Peyer's patch (tissue), 4 donors: ENCODE measurements at regions not wholly inside any gene's neighbourhood (a gene's known extent, or its start where the extent isn't known, plus 50 kb on each side); places are given as distances from the start of the nearest gene placed in this dataset.

Source experiments
- DNase-seq, 3 donors: peaks; one replicate each; pipeline ENCODE4 v3.0.0-alpha.2; 2017 to 2019
- H3K27ac ChIP-seq, 4 donors: fragments of 200-600 bp; sonication (generic); one replicate each; pipeline ENCODE4 v1.5.1; 2016 to 2019
- H3K27me3 ChIP-seq, 2 donors: fragments of 200-600 bp; sonication (generic); one replicate each; pipeline ENCODE4 v1.5.1; 2019
- H3K36me3 ChIP-seq, 3 donors: fragments of 200-600 bp; sonication (generic); one replicate each; pipeline ENCODE4 v1.5.1; 2016 to 2019
- H3K4me1 ChIP-seq, 4 donors: fragments of 200-600 bp; sonication (generic); one replicate each; pipeline ENCODE4 v1.5.1; 2016 to 2019
- H3K4me3 ChIP-seq, 4 donors: fragments of 200-600 bp; sonication (generic); 1 replicate in 3 of 4; 2 replicates in 1 of 4; pipeline ENCODE4 v1.5.1; 2016 to 2019; ENCODE audit warnings: mild to moderate bottlenecking in 1 of 4
- H3K9me3 ChIP-seq, 4 donors: fragments of 200-600 bp; sonication (generic); one replicate each; pipeline ENCODE4 v1.5.1; 2016 to 2019; ENCODE audit warnings: mild to moderate bottlenecking in 1 of 4
- POLR2A ChIP-seq, 2 donors: fragments of 450-650 bp; IDR thresholded peaks; one replicate each; pipeline ENCODE4 v1.5.1; 2017; ENCODE audit warnings: antibody characterized with exemption in 2 of 2, mild to moderate bottlenecking in 2 of 2, moderate library complexity in 2 of 2
- TF ChIP-seq, protein P1 (sequence below), 6 experiments: fragments of 450-650 bp in 4 of 6; fragments of 200-600 bp in 2 of 6; sonication (generic) in 1 of 6; IDR thresholded peaks; one replicate each; pipeline ENCODE4 v1.5.1; 2017 to 2019; ENCODE audit warnings: antibody characterized with exemption in 6 of 6, mild to moderate bottlenecking in 3 of 6, moderate library complexity in 1 of 6

- Histone ChIP-seq H3K9me3 (no peaks in the 10 kb centered on the region), H3K4me3 (no peak overlapping the region), H3K27me3 (no peaks in the 10 kb centered on the region), H3K27ac (no peak overlapping the region), H3K36me3 (no peaks in the 10 kb centered on the region), H3K4me1 (no peaks in the 10 kb centered on the region)
- TF ChIP-seq POLR2A (IDR thresholded peaks at IDR 0.05), result no peak
- TF ChIP-seq, protein P1, sequence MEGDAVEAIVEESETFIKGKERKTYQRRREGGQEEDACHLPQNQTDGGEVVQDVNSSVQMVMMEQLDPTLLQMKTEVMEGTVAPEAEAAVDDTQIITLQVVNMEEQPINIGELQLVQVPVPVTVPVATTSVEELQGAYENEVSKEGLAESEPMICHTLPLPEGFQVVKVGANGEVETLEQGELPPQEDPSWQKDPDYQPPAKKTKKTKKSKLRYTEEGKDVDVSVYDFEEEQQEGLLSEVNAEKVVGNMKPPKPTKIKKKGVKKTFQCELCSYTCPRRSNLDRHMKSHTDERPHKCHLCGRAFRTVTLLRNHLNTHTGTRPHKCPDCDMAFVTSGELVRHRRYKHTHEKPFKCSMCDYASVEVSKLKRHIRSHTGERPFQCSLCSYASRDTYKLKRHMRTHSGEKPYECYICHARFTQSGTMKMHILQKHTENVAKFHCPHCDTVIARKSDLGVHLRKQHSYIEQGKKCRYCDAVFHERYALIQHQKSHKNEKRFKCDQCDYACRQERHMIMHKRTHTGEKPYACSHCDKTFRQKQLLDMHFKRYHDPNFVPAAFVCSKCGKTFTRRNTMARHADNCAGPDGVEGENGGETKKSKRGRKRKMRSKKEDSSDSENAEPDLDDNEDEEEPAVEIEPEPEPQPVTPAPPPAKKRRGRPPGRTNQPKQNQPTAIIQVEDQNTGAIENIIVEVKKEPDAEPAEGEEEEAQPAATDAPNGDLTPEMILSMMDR (IDR thresholded peaks at IDR 0.05), result no peak
- no peak for DNase-seq
Observed at GRCh38 chr2:22347306-22347705, 1037.7 kb upstream of the KLHL29 start.

DNA sequence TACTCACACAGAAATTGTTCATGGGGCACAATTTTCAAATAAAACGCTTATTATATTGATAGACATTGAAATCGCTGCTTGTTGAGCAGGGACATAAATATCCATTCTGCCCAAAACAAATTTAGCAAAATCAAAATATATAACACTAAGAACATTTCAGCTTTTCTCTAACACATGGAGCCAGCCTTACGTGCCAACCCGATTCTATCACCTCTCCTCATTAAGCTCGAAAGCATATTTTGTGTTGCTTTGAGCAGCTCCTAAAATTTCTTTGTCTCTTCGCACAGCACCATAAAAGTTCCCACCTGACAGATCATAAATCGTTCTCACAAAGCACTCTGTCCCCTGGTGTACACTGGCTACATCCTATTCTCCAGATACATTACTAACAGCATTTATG is 1034.4 kb upstream of the KLHL29 start:
- TF ChIP-seq, protein P1 (IDR thresholded peaks at IDR 0.05), result no peak
- TF ChIP-seq POLR2A (IDR thresholded peaks at IDR 0.05), result no peak
- no peaks in the 10 kb centered on the region for H3K27me3 ChIP-seq
- DNase-seq, result no peak
- H3K9me3 ChIP-seq, result no peaks in the 10 kb centered on the region
- no peaks in the 10 kb centered on the region for H3K4me1 ChIP-seq
- no peak overlapping the region for H3K27ac ChIP-seq
- no peak overlapping the region for H3K4me3 ChIP-seq
- H3K36me3 ChIP-seq, result no peaks in the 10 kb centered on the region

DNA sequence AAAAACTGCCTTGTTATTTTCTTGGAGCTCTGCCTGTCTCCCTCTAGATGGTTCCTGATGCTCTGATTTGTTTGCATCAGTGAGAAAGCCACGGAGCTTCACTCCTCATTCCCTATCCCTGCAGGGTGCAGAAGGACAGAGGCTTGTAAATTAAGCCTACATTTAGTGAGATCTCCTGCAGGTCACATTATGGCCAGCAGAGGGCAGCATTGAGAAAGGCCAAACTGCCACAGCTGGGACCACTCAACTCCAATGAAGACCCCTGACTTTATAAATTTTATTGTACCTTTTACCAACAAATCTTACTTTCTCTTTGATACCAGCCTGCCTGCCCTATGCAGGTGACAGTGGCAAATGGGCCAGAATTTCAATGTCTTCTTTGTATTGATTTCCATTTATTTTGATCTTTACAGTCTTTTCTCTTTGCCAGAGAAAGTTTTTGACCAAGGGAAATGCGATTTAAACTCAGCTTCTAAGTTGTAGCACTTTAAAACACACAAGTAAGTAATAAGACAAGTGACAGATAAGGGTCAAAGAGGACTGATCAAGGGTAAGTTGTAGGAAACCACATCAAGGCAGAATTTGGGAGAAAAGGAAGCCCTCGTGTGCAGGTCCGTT is 1029.1 kb upstream of the KLHL29 start:
- Histone ChIP-seq H3K9me3 (no peaks in the 10 kb centered on the region), H3K4me3 (no peak overlapping the region), H3K36me3 (no peaks in the 10 kb centered on the region), H3K27ac (no peak overlapping the region), H3K27me3 (no peaks in the 10 kb centered on the region), H3K4me1 (no peaks in the 10 kb centered on the region)
- TF ChIP-seq, protein P1 (IDR thresholded peaks at IDR 0.05), result peak; percentile 22 to 72 (median 42)
- TF ChIP-seq POLR2A (IDR thresholded peaks at IDR 0.05), result no peak
- DNase-seq, result peak in 2 of 3 donors; percentile 21 to 67

GRCh38 chr2:22359071-22359672 is 1025.8 kb upstream of the KLHL29 start:
- Histone ChIP-seq H3K9me3 (no peaks in the 10 kb centered on the region), H3K4me1 (no peaks in the 10 kb centered on the region), H3K36me3 (no peaks in the 10 kb centered on the region), H3K27me3 (no peaks in the 10 kb centered on the region), H3K27ac (no peak overlapping the region), H3K4me3 (no peak overlapping the region)
- no peak for TF ChIP-seq POLR2A (IDR thresholded peaks at IDR 0.05)
- TF ChIP-seq, protein P1 (IDR thresholded peaks at IDR 0.05), result no peak
- DNase-seq, result no peak

- Histone ChIP-seq H3K4me3 (no peak overlapping the region), H3K27me3 (no peaks in the 10 kb centered on the region), H3K27ac (no peak overlapping the region), H3K9me3 (no peaks in the 10 kb centered on the region), H3K4me1 (no peaks in the 10 kb centered on the region), H3K36me3 (no peaks in the 10 kb centered on the region)
- no peak for DNase-seq
- TF ChIP-seq, protein P1 (IDR thresholded peaks at IDR 0.05), result no peak
- no peak for TF ChIP-seq POLR2A (IDR thresholded peaks at IDR 0.05)
Observed at GRCh38 chr2:22360735-22361374, 1024.1 kb upstream of the KLHL29 start.
